Right cardiac atrium (tissue), 5 donors: ENCODE measurements at regions not wholly inside any gene's neighbourhood (a gene's known extent, or its start where the extent isn't known, plus 50 kb on each side); places are given as distances from the start of the nearest gene placed in this dataset.

Source experiments
- ATAC-seq, 2 donors: fragments of 200-7000 bp; cut with Tn5 transposase; one replicate each; pipeline versions ENCODE4 v1.8.0 to v1.9.1; 2020; ENCODE audit warnings: moderate library complexity in 2 of 2, mild to moderate bottlenecking in 1 of 2
- DNase-seq, 3 donors: peaks; one replicate each; pipeline ENCODE4 v3.0.0-alpha.2; 2020
- H3K27ac ChIP-seq: one replicate; pipeline ENCODE4 v1.5.1; 2013; ENCODE audit warnings: mild to moderate bottlenecking, low read length, control low read depth, moderate library complexity
- H3K27me3 ChIP-seq: one replicate; pipeline ENCODE4 v1.6.1; 2013; ENCODE audit not compliant: control insufficient read depth, insufficient read depth
- H3K4me1 ChIP-seq: one replicate; pipeline ENCODE4 v1.6.1; 2013; ENCODE audit warnings: low read length; ENCODE audit not compliant: control insufficient read depth, insufficient read depth
- H3K4me3 ChIP-seq: one replicate; pipeline ENCODE4 v1.5.1; 2013; ENCODE audit warnings: low read length, control low read depth
- H3K9me3 ChIP-seq: one replicate; pipeline ENCODE4 v1.6.1; 2013; ENCODE audit warnings: low read length; ENCODE audit not compliant: control insufficient read depth
- WGBS: extraction: QIAGEN DNeasy Blood & Tissue Kit; methylation state at CpG from one replicate; pipeline ENCODE4 v1.1.7; 2013; 5-methylcytosine and 5-hydroxymethylcytosine counted together
- intact Hi-C, 4 donors: fragments of 100-400 bp; cut with DNase I; formaldehyde crosslinking; loops; one replicate each; pipeline versions ENCODE4 v1.11.0 to v1.14.0; 2022 to 2023
- donor health status: healthy with polysubstance abuse.
- donor health status: DM: no; HTN: yes; CAD: no.
- donor health status: DM: no; HTN: no; CAD: no.
- donor health status: DM: no; HTN: yes; CAD: no; lungs with severe emphysema.
- donor health status: DM: yes; HTN: yes; CAD: no.

DNA sequence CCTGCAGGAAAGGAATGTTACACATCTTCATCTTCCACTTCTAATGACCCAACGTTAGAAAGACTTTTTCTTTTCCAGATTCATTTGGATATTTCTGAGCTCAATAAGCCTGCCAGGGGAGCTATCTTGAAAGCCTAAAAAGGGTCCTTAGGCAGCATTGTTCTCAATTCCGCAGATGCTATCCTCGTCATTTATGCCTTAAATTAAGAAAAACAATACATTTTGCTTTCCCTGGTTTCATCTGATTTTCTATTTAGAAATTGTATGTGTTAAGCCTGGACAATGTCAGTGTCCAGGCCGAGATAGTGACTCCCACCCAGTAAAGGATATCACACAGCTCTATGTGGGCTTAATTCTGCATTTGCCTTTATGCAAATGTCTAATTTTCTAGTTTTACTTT is 721.3 kb downstream of the DIAPH3 start:
- no peak for DNase-seq
- 49% methylated on average over 4 of the region's 4 CpGs for WGBS

DNA sequence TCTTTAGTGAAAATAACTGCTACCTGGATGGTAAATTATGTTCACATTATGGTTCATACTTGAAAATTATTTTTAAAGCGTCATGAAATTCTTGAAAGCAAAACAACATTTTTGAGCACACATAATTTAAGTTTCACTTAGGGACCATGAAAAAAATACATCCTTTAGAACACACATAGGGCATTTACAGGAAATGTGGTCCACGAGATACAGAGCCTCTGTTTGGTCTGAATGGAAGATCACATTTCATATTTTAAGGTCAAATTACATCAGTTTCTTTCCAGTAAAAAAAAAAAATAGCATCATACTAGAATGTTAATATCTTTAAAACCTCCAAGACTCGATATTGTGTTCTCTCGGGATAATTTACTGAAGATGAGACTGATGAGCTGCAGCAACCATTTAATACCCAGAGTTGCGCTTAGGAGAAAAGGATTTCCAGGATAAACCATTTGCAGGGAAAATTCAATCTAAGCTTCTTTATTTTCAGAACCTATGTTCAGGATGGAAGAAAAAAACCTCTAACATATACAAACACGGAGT is 720.7 kb downstream of the DIAPH3 start:
- Histone ChIP-seq H3K27me3 (no peaks in the 10 kb centered on the region), H3K9me3 (no peaks in the 10 kb centered on the region), H3K27ac (no peak overlapping the region), H3K4me1 (no peaks in the 10 kb centered on the region), H3K4me3 (no peak overlapping the region)
- no peak for ATAC-seq
- WGBS: 52% methylated on average over 6 of the region's 6 CpGs
- no peak for DNase-seq
- intact Hi-C loops: loop anchor here in 1 of 4 donors (10.0 kb wide), 1 partner anchor 82 kb away; no protein-coding TSS in a partner anchor

More for the DNA sequence above, 721.3 kb downstream of the DIAPH3 start:
- Histone ChIP-seq H3K4me1 (no peaks in the 10 kb centered on the region), H3K27ac (no peak overlapping the region), H3K4me3 (no peak overlapping the region), H3K27me3 (no peaks in the 10 kb centered on the region), H3K9me3 (no peaks in the 10 kb centered on the region)
- intact Hi-C loops: loop anchor here in 1 of 4 donors (10.0 kb wide), 1 partner anchor 82 kb away; no protein-coding TSS in a partner anchor
- ATAC-seq: no peak

DNA sequence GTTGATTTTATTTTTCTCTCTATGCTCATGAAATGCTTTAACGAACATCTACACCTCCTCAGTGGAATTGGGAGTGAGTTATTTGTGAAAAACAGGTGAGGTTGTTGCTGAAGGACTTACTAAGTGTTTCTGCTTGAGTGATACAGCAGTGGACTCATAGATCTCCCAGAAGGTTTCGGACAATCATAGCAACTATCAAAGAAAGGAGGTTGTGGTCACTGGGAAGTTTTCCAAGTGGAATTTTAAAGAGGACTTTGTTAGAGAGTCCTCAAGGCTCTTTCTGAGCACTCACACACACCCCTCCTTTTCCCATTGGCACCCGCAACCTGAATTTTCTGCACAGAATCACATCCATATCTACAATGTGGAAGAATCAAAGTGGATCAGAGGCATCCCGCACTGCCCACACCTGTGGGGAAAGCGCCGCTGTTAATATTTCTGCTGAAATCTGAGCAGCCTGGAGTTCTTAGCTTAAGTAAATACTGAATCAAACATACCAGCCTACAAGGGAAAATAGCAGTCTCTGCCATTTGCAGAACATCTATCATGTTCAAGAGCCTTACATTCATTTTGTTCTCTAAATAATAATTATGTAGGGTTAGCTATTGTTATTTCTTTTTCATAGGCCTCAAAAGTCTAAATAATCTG is 719.4 kb downstream of the DIAPH3 start:
- H3K27ac ChIP-seq: no peak overlapping the region
- H3K4me1 ChIP-seq: no peaks in the 10 kb centered on the region
- no peaks in the 10 kb centered on the region for H3K27me3 ChIP-seq
- ATAC-seq: no peak
- intact Hi-C loops: loop anchor here in 1 of 4 donors (10.0 kb wide), 1 partner anchor 80 kb away; no protein-coding TSS in a partner anchor
- H3K9me3 ChIP-seq: no peaks in the 10 kb centered on the region
- DNase-seq: no peak
- no peak overlapping the region for H3K4me3 ChIP-seq
- WGBS: 72% methylated on average over 6 of the region's 6 CpGs

DNA sequence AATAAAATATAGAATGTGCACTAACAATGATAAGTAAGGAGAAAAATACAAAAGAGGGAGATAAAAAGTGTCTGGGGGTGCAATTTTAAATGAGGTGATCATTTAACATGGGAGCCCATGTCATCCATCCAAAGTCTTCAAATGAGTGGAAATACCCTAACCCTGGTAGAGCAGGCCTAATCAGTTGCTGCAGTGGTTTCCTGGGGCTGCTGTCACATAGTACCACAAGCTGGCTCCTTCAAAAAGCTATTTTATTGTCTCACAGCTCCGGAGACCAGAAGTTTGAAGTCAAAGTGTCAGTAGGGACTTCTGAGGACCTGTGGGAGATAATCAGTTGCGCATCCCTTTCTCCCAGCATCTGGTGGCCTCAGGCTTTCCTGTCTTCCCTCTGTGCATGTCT is 717.9 kb downstream of the DIAPH3 start:
- Histone ChIP-seq H3K27me3 (no peaks in the 10 kb centered on the region), H3K4me1 (no peaks in the 10 kb centered on the region), H3K27ac (no peak overlapping the region), H3K9me3 (no peaks in the 10 kb centered on the region), H3K4me3 (no peak overlapping the region)
- WGBS: 79% methylated on average over 2 of the region's 2 CpGs
- intact Hi-C loops: loop anchor here in 1 of 4 donors (10.0 kb wide), 1 partner anchor 79 kb away; no protein-coding TSS in a partner anchor
- ATAC-seq: no peak
- DNase-seq: no peak

DNA sequence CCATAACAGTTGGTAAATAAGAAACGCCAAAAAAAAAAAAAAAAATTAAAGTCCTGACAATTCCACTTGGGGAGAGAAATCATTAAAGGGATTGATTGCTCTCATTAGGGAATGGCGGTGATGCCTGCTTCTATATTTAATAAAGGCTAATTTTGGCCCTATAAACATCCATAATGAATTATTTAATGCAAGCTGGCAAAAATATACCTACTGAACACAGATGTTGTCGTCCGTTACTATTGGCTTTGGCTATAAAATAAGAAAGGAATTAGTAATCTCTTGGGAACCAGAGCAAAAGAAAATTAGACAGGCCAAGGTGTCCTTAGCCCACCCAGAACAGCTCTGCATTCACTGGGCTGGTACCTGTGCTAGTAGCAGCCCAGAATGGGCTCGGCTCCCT is 717.3 kb downstream of the DIAPH3 start:
- intact Hi-C loops: loop anchor here in 1 of 4 donors (10.0 kb wide), 1 partner anchor 78 kb away; no protein-coding TSS in a partner anchor
- H3K27ac ChIP-seq: no peak overlapping the region
- H3K27me3 ChIP-seq: no peaks in the 10 kb centered on the region
- no peaks in the 10 kb centered on the region for H3K4me1 ChIP-seq
- DNase-seq (no peak), ATAC-seq (no peak)
- no peaks in the 10 kb centered on the region for H3K9me3 ChIP-seq
- H3K4me3 ChIP-seq: no peak overlapping the region
- WGBS: 93% methylated on average over 5 of the region's 5 CpGs

DNA sequence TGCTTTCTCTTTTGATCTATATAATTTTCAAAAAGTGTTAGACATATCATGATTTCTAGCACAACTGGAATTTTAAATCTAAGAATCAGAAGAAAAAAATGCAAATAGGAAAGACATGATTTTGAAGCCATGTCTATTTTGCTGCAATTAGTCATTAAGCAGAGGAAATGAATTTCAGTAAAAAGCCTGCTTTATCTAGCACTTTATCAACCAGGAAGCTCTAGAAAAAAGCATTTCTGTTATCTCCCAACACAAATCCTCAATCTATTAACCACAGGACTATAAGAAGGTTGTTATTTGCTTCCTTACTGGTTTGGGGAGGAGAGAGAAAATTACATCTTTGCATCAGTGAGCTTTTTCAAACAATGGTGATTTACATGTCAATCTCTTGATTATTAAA is 716.7 kb downstream of the DIAPH3 start:
- DNase-seq (no peak), ATAC-seq (no peak)
- no peak overlapping the region for H3K4me3 ChIP-seq
- no peak overlapping the region for H3K27ac ChIP-seq
- H3K9me3 ChIP-seq: no peaks in the 10 kb centered on the region
- no peaks in the 10 kb centered on the region for H3K4me1 ChIP-seq
- H3K27me3 ChIP-seq: no peaks in the 10 kb centered on the region
- intact Hi-C loops: loop anchor here in 1 of 4 donors (10.0 kb wide), 1 partner anchor 78 kb away; no protein-coding TSS in a partner anchor

DNA sequence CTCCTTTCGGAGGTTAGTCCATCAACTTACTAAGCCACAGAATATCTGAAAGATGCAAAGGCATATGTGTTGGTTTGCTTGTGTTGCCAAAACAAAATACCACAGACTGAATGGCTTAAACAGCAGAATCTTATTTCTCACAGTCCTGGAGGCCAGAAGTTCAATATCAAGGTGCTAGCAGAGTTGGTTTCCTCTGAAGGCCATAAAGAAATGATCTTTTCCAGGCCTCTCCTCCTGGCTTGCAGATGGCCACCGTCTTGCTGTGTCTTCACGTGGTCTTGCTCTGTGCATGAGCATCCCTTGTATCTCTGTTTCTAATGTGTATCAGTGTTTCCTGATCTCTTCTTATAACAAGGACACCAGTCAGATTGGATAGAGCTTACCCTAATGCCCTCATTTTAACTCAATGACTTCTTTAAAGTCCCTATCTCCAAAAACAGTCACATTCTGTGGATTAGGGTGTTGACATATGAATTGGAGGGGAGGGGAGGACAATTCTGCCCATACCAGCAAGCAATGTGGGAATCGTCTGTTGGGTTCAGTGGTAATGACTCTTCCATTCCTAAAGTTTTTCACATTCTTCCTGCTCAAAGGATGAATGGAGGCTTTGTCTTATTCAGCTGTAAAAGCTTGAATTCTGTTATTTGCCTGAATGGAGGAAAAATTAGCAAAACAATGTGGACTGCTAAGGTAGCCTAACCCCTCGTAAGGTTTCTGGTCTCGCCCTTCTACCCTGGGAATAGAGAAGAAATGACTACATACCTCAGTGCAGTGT is 715.7 kb downstream of the DIAPH3 start:
- 79% methylated on average over 6 of the region's 6 CpGs for WGBS
- Histone ChIP-seq H3K27me3 (no peaks in the 10 kb centered on the region), H3K4me1 (no peaks in the 10 kb centered on the region), H3K27ac (no peak overlapping the region), H3K9me3 (no peaks in the 10 kb centered on the region), H3K4me3 (no peak overlapping the region)
- intact Hi-C loops: loop anchor here in 1 of 4 donors (10.0 kb wide), 1 partner anchor 77 kb away; no protein-coding TSS in a partner anchor
- ATAC-seq: no peak
- no peak for DNase-seq

DNA sequence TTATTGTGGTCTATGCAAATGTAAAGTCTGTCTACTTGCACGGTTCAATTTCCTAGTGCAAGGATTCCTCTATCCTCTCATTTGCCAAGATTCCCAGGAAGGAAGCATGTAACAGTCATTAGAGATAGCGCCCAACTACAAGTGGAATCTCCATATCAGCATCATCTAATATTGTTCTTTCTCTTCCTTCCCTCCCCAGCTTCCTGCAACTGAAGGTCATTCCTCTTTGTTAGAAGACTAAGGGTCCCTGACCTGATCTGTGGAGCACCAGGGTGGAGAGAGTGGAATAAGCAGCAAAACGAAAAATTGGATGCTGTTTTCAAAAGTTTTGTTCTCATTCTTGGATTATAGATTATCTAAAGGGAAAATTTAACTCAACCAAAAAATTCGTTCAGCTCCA is 714.0 kb downstream of the DIAPH3 start:
- no peak overlapping the region for H3K4me3 ChIP-seq
- ATAC-seq (peak in 1 of 2 donors; percentile 59), DNase-seq (no peak)
- intact Hi-C loops: loop anchor here in 1 of 4 donors (10.0 kb wide), 1 partner anchor 75 kb away; no protein-coding TSS in a partner anchor
- no peaks in the 10 kb centered on the region for H3K9me3 ChIP-seq
- no peak overlapping the region for H3K27ac ChIP-seq
- 63% methylated on average over 4 of the region's 4 CpGs for WGBS
- no peaks in the 10 kb centered on the region for H3K27me3 ChIP-seq
- no peaks in the 10 kb centered on the region for H3K4me1 ChIP-seq

DNA sequence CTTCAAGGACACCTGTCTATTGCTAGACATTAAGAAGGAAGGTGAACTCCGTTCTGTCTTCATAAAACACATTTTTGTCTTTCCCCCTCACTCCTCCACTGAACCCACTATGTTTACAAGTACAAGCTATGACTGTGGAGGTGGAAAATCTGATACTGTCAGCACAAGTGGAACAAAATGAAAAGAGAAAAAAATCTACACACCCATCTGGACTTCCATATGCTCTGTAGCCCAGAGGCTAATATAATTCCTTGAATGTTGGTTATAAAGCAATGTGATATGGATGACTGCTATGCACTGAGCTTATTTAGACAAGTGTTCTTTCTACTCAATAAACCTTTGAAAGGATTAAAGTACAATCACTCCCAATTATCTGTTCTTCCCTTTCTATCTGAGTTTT is 713.5 kb downstream of the DIAPH3 start:
- intact Hi-C loops: no loop called here
- no peak for ATAC-seq

DNA sequence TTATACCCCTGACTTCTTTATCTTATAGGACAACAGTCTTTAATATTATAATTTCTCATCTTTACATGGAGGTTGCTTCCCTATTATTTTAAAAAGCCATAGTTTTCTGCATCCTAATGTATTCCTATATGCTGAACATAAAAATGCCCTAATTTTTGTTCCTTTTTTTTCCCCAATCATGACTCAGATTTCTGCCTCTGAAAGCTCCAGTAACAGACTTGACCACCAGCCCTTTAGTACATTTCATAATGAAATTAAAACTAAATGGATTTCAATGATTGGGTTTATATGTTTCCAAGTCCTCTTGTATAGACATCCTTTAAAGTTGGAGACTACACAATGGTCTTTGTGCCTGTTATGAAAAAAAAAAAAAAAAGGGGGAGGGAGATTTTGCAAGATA is 712.5 kb downstream of the DIAPH3 start:
- intact Hi-C loops: no loop called here
- H3K27me3 ChIP-seq: no peaks in the 10 kb centered on the region
- H3K4me1 ChIP-seq: no peaks in the 10 kb centered on the region
- H3K9me3 ChIP-seq: no peaks in the 10 kb centered on the region
- no peak for ATAC-seq
- DNase-seq: no peak
- H3K4me3 ChIP-seq: no peak overlapping the region
- no peak overlapping the region for H3K27ac ChIP-seq

More for the DNA sequence above, 713.5 kb downstream of the DIAPH3 start:
- H3K4me3 ChIP-seq: no peak overlapping the region
- no peaks in the 10 kb centered on the region for H3K27me3 ChIP-seq
- no peaks in the 10 kb centered on the region for H3K9me3 ChIP-seq
- WGBS: 73% methylated on average over 1 of the region's 1 CpG
- no peak overlapping the region for H3K27ac ChIP-seq
- H3K4me1 ChIP-seq: no peaks in the 10 kb centered on the region
- no peak for DNase-seq
